GM12878 (cell line): ENCODE measurements at regions not wholly inside any gene's neighbourhood (a gene's known extent, or its start where the extent isn't known, plus 50 kb on each side); places are given as distances from the start of the nearest gene placed in this dataset.

ENCODE experiments used
- DPF2 ChIP-seq: fragments of 450-650 bp; IDR thresholded peaks from 2 replicates; pipeline ENCODE4 v1.6.1; 2017; ENCODE audit warnings: mild to moderate bottlenecking
- MYB ChIP-seq: fragments of 150-350 bp; IDR thresholded peaks from 2 replicates; pipeline ENCODE4 v1.6.1; 2014; ENCODE audit warnings: mild to moderate bottlenecking, low read depth, low read length, borderline replicate concordance
- NFXL1 ChIP-seq: fragments of 450-650 bp; IDR thresholded peaks from 2 replicates; pipeline ENCODE4 v1.6.1; 2017; ENCODE audit warnings: antibody characterized with exemption, mild to moderate bottlenecking, borderline replicate concordance
- NR2C2 ChIP-seq: IDR thresholded peaks from 2 replicates; pipeline ENCODE4 v1.6.1; 2011; ENCODE audit warnings: borderline replicate concordance, low read depth; ENCODE audit not compliant: control insufficient read depth, insufficient read length
- RBBP5 ChIP-seq: fragments of 200-600 bp; sonication (generic); conservative IDR thresholded peaks from 2 replicates; pipeline ENCODE4 v1.6.1; 2016
- SMC3 ChIP-seq: IDR thresholded peaks from 2 replicates; pipeline ENCODE4 v1.6.1; 2011; ENCODE audit warnings: low read length, improper control_type of control experiment, borderline replicate concordance
- TARDBP ChIP-seq: IDR thresholded peaks from 2 replicates; pipeline ENCODE4 v1.6.1; 2016; ENCODE audit warnings: borderline replicate concordance
- YY1 ChIP-seq: IDR thresholded peaks from 2 replicates; pipeline ENCODE4 v1.6.1; 2011; ENCODE audit warnings: low read depth, mild to moderate bottlenecking, low read length
- TF ChIP-seq, protein P1 (sequence below): IDR thresholded peaks from 2 replicates; pipeline ENCODE4 v1.6.1; 2012; ENCODE audit warnings: low read depth, low read length, improper control_type of control experiment
- TF ChIP-seq, protein P2 (sequence below): fragments of 450-650 bp; conservative IDR thresholded peaks from 2 replicates; pipeline ENCODE4 v1.6.1; 2017; ENCODE audit warnings: mild to moderate bottlenecking, moderate library complexity
- TF ChIP-seq, protein P3 (sequence below), 3 experiments: IDR thresholded peaks in 2 of 3; conservative IDR thresholded peaks in 1 of 3; 2 replicates each; pipeline ENCODE4 v1.5.1; 2011; ENCODE audit warnings: low read depth in 3 of 3, low read length in 3 of 3, mild to moderate bottlenecking in 3 of 3, control low read depth in 2 of 3, moderate library complexity in 2 of 3, inconsistent platforms in 1 of 3, mixed read lengths in 1 of 3; ENCODE audit not compliant: control insufficient read depth in 2 of 3, insufficient read depth in 1 of 3; ENCODE audit errors: extremely low read depth in 1 of 3
- TF ChIP-seq, protein P4 (sequence below): IDR thresholded peaks from 2 replicates; pipeline ENCODE4 v1.6.1; 2011; ENCODE audit warnings: low read depth, mild to moderate bottlenecking, low read length, moderate library complexity, borderline replicate concordance; ENCODE audit errors: extremely low read depth
- TF ChIP-seq, protein P5 (sequence below): IDR thresholded peaks from 2 replicates; pipeline ENCODE4 v1.6.1; 2011; ENCODE audit warnings: mild to moderate bottlenecking, low read depth, low read length, moderate library complexity; ENCODE audit not compliant: insufficient replicate concordance

DNA sequence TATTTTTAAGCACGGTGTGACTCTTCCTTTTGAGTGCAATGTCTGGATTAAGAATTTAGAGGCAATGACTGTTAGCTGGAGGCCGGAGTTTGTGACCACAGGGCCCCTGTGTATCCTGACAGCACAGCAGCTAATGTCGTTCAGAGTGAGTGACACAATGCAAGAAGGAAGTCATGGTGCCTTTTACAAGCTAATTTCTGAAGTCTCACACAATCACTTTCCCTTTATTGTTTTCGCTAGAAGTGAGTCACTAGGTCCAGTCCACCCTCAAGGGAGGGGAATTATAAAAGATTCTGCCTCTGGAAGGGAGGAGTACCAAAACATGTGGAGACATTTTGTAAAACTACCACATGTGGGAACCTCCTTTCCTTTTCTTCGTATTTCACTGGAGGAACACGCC is 185.5 kb upstream of the FGF10 start:
- TF ChIP-seq, protein P1, sequence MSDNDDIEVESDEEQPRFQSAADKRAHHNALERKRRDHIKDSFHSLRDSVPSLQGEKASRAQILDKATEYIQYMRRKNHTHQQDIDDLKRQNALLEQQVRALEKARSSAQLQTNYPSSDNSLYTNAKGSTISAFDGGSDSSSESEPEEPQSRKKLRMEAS, result no peak
- TF ChIP-seq, protein P2, sequence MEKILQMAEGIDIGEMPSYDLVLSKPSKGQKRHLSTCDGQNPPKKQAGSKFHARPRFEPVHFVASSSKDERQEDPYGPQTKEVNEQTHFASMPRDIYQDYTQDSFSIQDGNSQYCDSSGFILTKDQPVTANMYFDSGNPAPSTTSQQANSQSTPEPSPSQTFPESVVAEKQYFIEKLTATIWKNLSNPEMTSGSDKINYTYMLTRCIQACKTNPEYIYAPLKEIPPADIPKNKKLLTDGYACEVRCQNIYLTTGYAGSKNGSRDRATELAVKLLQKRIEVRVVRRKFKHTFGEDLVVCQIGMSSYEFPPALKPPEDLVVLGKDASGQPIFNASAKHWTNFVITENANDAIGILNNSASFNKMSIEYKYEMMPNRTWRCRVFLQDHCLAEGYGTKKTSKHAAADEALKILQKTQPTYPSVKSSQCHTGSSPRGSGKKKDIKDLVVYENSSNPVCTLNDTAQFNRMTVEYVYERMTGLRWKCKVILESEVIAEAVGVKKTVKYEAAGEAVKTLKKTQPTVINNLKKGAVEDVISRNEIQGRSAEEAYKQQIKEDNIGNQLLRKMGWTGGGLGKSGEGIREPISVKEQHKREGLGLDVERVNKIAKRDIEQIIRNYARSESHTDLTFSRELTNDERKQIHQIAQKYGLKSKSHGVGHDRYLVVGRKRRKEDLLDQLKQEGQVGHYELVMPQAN, result no peak
- no peak for TF ChIP-seq DPF2
- no peak for TF ChIP-seq RBBP5
- no peak for TF ChIP-seq YY1
- TF ChIP-seq, protein P3, sequence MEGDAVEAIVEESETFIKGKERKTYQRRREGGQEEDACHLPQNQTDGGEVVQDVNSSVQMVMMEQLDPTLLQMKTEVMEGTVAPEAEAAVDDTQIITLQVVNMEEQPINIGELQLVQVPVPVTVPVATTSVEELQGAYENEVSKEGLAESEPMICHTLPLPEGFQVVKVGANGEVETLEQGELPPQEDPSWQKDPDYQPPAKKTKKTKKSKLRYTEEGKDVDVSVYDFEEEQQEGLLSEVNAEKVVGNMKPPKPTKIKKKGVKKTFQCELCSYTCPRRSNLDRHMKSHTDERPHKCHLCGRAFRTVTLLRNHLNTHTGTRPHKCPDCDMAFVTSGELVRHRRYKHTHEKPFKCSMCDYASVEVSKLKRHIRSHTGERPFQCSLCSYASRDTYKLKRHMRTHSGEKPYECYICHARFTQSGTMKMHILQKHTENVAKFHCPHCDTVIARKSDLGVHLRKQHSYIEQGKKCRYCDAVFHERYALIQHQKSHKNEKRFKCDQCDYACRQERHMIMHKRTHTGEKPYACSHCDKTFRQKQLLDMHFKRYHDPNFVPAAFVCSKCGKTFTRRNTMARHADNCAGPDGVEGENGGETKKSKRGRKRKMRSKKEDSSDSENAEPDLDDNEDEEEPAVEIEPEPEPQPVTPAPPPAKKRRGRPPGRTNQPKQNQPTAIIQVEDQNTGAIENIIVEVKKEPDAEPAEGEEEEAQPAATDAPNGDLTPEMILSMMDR (IDR thresholded peaks at IDR 0.05 in 2 of 3, conservative IDR thresholded peaks at IDR 0.05 in 1 of 3; ENCODE audit: control insufficient read depth in 2 of 3, extremely low read depth in 1 of 3, insufficient read depth in 1 of 3, low read depth in 3 of 3, low read length in 3 of 3), result no peak
- TF ChIP-seq, protein P4, sequence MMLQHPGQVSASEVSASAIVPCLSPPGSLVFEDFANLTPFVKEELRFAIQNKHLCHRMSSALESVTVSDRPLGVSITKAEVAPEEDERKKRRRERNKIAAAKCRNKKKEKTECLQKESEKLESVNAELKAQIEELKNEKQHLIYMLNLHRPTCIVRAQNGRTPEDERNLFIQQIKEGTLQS, result no peak
- TF ChIP-seq MYB, result no peak
- TF ChIP-seq NR2C2, result no peak
- TF ChIP-seq, protein P5, sequence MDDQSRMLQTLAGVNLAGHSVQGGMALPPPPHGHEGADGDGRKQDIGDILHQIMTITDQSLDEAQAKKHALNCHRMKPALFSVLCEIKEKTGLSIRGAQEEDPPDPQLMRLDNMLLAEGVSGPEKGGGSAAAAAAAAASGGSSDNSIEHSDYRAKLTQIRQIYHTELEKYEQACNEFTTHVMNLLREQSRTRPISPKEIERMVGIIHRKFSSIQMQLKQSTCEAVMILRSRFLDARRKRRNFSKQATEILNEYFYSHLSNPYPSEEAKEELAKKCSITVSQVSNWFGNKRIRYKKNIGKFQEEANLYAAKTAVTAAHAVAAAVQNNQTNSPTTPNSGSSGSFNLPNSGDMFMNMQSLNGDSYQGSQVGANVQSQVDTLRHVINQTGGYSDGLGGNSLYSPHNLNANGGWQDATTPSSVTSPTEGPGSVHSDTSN, result no peak
- TF ChIP-seq SMC3, result no peak
- TF ChIP-seq TARDBP, result no peak
- no peak for TF ChIP-seq NFXL1
